Upper lobe of left lung (tissue), 4 donors: ENCODE measurements at regions not wholly inside any gene's neighbourhood (a gene's known extent, or its start where the extent isn't known, plus 50 kb on each side); places are given as distances from the start of the nearest gene placed in this dataset.

Source experiments
- CTCF ChIP-seq, 6 experiments: fragments of 450-650 bp in 4 of 6; fragments of 200-600 bp in 2 of 6; sonication (generic) in 2 of 6; IDR thresholded peaks; one replicate each; pipeline ENCODE4 v1.5.1; 2016 to 2019; ENCODE audit warnings: antibody characterized with exemption in 6 of 6
- EP300 ChIP-seq, 4 donors: sonication (generic); formaldehyde crosslinking; IDR thresholded peaks; one replicate each; pipeline ENCODE4 v1.5.1; 2017; ENCODE audit warnings: antibody characterized with exemption in 4 of 4, control low read depth in 2 of 4
- POLR2A ChIP-seq, 4 donors: fragments of 450-650 bp; IDR thresholded peaks; one replicate each; pipeline ENCODE4 v1.5.1; 2016 to 2017; ENCODE audit warnings: antibody characterized with exemption in 4 of 4, mild to moderate bottlenecking in 2 of 4
- POLR2AphosphoS5 ChIP-seq, 2 donors: sonication (generic); formaldehyde crosslinking; IDR thresholded peaks; one replicate each; pipeline ENCODE4 v1.5.1; 2017; ENCODE audit warnings: antibody characterized with exemption in 2 of 2

GRCh38 chr1:98054367-98054701, 133.5 kb upstream of the DPYD start:
- TF ChIP-seq CTCF (IDR thresholded peaks at IDR 0.05) (no peak), POLR2A (IDR thresholded peaks at IDR 0.05) (no peak), POLR2AphosphoS5 (IDR thresholded peaks at IDR 0.05) (no peak), EP300 (IDR thresholded peaks at IDR 0.05) (no peak)
